ENCODE measurements at regions not wholly inside any gene's neighbourhood (a gene's known extent, or its start where the extent isn't known, plus 50 kb on each side); places are given as distances from the start of the nearest gene placed in this dataset.

DNA sequence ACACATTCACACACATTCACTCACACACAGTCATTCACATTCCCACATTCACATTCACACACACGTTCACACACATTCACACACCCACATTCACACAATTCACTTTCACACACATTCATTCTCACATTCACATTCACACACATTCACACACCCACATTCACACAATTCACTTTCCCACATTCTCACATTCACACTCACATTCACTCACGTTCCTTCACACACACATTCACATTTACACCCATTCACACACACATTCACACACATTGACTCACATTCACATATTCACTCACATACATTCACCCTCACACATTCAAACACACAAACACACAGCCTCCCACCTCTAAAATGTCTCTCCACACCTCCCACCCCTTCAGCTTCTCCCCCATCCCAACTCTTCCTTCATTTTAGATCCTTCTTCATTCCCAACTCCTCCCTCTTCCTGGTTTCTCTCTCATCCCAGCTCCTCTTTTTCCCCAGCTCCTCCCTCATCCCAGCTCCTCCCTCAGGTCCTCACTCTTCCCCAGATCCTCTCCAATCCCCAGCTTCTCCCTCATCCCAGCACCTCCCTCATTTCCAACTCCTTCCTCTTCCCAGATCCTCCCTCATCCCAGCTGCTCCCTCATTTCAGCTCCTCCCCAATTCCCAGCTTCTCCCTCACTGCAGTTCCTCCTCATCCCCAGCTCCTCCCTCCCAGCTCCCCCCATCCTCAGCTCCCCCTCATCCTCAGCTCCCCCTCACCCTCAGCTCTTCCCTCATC, 111.0 kb downstream of the FAM53A start:
- no peak overlapping the region for H3K27ac ChIP-seq (ENCODE audit: low read depth, low read length)
- H3K36me3 ChIP-seq (ENCODE audit: insufficient read depth, low read length), result no peaks in the 10 kb centered on the region
- DNase-seq (ENCODE audit: insufficient read length, low spot score, missing footprints), result peak; percentile 86
- H3K79me2 ChIP-seq (ENCODE audit: insufficient read depth, low read length), result no peaks in the 10 kb centered on the region
- no peak overlapping the region for H3K4me3 ChIP-seq (ENCODE audit: insufficient read depth, low read length)
- no peaks in the 10 kb centered on the region for H3K27me3 ChIP-seq (ENCODE audit: insufficient read depth, low read length)
- H3K9me3 ChIP-seq (ENCODE audit: low read depth, low read length), result no peaks in the 10 kb centered on the region
- H2AFZ ChIP-seq (ENCODE audit: low read length), result no peak overlapping the region
- H4K20me1 ChIP-seq (ENCODE audit: insufficient read depth, low read length), result no peaks in the 10 kb centered on the region
- TF ChIP-seq CTCF (IDR thresholded peaks at IDR 0.05; ENCODE audit: extremely low read depth, low read depth, low read length), result no peak
- no peaks in the 10 kb centered on the region for H3K4me1 ChIP-seq (ENCODE audit: insufficient read depth, low read length)
- no peak overlapping the region for H3K4me2 ChIP-seq (ENCODE audit: insufficient read depth, low read length)

DNA sequence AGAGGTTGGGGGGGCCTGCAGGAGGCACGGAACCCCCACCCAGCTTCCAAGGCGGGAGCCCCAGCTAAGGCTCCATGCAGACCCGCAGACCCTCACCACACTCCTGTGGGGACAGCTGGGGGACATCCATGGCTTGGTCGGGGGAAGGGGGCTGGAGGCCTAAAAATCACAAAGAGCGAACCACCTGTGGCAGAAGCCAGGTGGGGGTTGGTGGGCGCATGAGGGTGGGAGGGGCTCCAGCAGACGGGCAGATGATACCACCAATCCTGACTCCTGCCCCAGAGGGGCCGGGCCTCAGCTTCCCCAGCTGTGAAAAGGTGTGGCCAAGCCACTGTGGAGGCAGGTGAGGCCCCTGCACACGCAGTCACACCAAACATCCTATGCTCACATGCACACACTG, 111.6 kb downstream of the FAM53A start:
- H2AFZ ChIP-seq (ENCODE audit: low read length), result no peak overlapping the region

DNA sequence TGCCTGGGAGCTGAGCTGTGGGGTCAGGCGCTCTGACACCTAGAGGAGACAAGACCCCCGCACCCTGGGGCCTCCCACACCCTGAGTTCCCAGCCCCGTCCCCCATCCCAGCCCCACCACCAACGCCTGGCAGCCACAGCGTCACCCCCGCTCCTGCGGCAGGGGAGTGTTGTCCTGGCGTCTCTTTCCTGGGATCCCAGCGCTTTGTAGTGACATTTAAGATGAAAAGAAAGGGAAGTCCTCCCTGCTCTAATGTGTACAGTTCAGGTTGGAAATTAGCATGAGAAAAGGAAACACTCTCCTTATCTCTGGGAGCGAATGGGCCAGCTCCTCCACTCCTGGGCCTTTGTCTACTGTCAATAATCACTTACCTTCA, 112.1 kb downstream of the FAM53A start:
- Histone ChIP-seq H3K27ac (ENCODE audit: low read depth, low read length) (no peak overlapping the region), H2AFZ (ENCODE audit: low read length) (no peak overlapping the region), H3K4me2 (ENCODE audit: insufficient read depth, low read length) (no peak overlapping the region), H3K36me3 (ENCODE audit: insufficient read depth, low read length) (no peaks in the 10 kb centered on the region), H3K9me3 (ENCODE audit: low read depth, low read length) (no peaks in the 10 kb centered on the region), H3K79me2 (ENCODE audit: insufficient read depth, low read length) (no peaks in the 10 kb centered on the region), H3K4me3 (ENCODE audit: insufficient read depth, low read length) (no peak overlapping the region), H4K20me1 (ENCODE audit: insufficient read depth, low read length) (no peaks in the 10 kb centered on the region), H3K4me1 (ENCODE audit: insufficient read depth, low read length) (no peaks in the 10 kb centered on the region), H3K27me3 (ENCODE audit: insufficient read depth, low read length) (no peaks in the 10 kb centered on the region)
- no peak for TF ChIP-seq CTCF (IDR thresholded peaks at IDR 0.05; ENCODE audit: extremely low read depth, low read depth, low read length)
- DNase-seq (ENCODE audit: insufficient read length, low spot score, missing footprints), result no peak

More for the DNA sequence above, 111.6 kb downstream of the FAM53A start:
- no peak overlapping the region for H3K4me3 ChIP-seq (ENCODE audit: insufficient read depth, low read length)
- H3K27me3 ChIP-seq (ENCODE audit: insufficient read depth, low read length), result no peaks in the 10 kb centered on the region
- peak; percentile 93 for DNase-seq (ENCODE audit: insufficient read length, low spot score, missing footprints)
- no peaks in the 10 kb centered on the region for H3K36me3 ChIP-seq (ENCODE audit: insufficient read depth, low read length)
- H3K79me2 ChIP-seq (ENCODE audit: insufficient read depth, low read length), result no peaks in the 10 kb centered on the region
- TF ChIP-seq CTCF (IDR thresholded peaks at IDR 0.05; ENCODE audit: extremely low read depth, low read depth, low read length), result no peak
- H3K9me3 ChIP-seq (ENCODE audit: low read depth, low read length), result no peaks in the 10 kb centered on the region
- H3K4me1 ChIP-seq (ENCODE audit: insufficient read depth, low read length), result no peaks in the 10 kb centered on the region
- H4K20me1 ChIP-seq (ENCODE audit: insufficient read depth, low read length), result no peaks in the 10 kb centered on the region
- no peak overlapping the region for H3K4me2 ChIP-seq (ENCODE audit: insufficient read depth, low read length)
- H3K27ac ChIP-seq (ENCODE audit: low read depth, low read length), result no peak overlapping the region

DNA sequence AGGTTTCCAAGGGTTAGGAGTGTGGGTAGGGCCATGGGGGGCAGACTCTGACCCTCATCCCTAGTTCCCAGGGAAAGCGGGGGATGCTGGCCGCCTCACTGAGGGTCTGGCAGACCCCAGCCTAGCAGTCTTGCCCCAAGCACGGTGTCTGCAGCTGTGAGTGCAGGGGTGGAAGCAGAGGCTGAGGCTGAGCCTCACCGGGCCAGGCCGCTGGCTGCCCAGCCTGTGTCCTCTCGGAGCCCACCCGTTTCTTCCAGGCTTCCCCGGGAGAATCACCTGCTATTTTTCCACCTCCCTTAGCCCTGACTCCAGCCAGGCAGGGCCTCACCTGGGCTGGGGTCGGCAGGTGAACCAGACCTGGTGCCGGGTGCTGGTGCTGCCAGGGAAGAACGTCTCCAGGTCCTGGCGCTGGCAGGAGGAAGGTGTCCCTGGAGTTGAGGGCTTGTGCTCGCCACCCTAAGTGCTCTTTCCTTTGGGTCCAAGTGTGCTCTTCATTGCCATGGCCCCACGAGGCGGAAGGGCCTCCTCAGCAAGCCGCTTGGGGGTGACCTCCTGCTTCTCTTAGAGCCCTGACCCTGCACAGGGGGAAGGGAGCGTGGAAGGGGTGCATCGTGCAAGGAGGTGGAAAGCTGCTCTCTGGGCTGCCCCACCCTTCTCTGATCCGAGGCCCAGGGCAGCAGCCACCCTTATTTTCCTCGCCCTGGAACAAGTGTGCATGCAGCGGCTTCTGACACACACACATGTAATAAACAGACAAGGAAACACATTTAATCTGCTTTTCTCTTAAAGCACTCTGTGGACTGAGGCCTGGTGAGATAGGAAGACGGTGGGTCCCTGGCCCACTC, 112.7 kb downstream of the FAM53A start:
- peak; percentile 86 for DNase-seq (ENCODE audit: insufficient read length, low spot score, missing footprints)
- Histone ChIP-seq H3K4me1 (ENCODE audit: insufficient read depth, low read length) (no peaks in the 10 kb centered on the region), H4K20me1 (ENCODE audit: insufficient read depth, low read length) (no peaks in the 10 kb centered on the region), H3K4me3 (ENCODE audit: insufficient read depth, low read length) (no peak overlapping the region), H3K4me2 (ENCODE audit: insufficient read depth, low read length) (no peak overlapping the region), H2AFZ (ENCODE audit: low read length) (no peak overlapping the region), H3K36me3 (ENCODE audit: insufficient read depth, low read length) (no peaks in the 10 kb centered on the region), H3K9me3 (ENCODE audit: low read depth, low read length) (no peaks in the 10 kb centered on the region), H3K79me2 (ENCODE audit: insufficient read depth, low read length) (no peaks in the 10 kb centered on the region), H3K27ac (ENCODE audit: low read depth, low read length) (no peak overlapping the region), H3K27me3 (ENCODE audit: insufficient read depth, low read length) (no peaks in the 10 kb centered on the region)
- no peak for TF ChIP-seq CTCF (IDR thresholded peaks at IDR 0.05; ENCODE audit: extremely low read depth, low read depth, low read length)

Measured in osteoblast (primary cell).